Stimulated activated CD4-positive, alpha-beta T cell treated with anti-CD3 and anti-CD28 coated beads, Interleukin-1b, Interleukin-23, amount 100 ng/mL, for 1 hour (primary cell): ENCODE measurements at regions not wholly inside any gene's neighbourhood (a gene's known extent, or its start where the extent isn't known, plus 50 kb on each side); places are given as distances from the start of the nearest gene placed in this dataset.
"Not testable (repeated sequence)": the region's sequence is repeated elsewhere in the genome, so short reads cannot be mapped to it uniquely, and the experiment has no call there.

Experiments used
- DNase-seq, 2 donors: peaks; one replicate each; pipeline ENCODE4 v3.0.0-alpha.2; 2020; ENCODE audit warnings: low read depth in 2 of 2

DNA sequence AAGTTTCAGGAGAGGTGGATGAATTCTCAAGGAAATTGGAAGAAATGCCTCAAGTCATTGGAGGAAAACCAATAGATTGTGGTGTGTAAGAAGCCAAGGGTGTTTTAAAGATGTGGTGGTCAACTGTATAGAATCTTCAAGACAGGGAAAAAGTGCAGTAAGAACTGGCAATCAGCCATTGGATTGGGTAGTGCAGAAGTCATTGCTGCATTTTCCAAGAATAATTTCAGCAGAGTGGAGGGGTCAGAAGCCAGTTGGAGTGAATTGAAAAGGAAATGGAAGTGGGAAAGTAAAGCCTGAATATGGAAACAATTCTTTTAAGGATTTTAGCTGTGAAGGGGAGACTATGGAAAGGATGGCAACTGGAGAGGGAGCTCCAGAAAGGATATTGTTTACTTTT lies 128.2 kb upstream of the TMEM170B start:
- no peak for DNase-seq

DNA sequence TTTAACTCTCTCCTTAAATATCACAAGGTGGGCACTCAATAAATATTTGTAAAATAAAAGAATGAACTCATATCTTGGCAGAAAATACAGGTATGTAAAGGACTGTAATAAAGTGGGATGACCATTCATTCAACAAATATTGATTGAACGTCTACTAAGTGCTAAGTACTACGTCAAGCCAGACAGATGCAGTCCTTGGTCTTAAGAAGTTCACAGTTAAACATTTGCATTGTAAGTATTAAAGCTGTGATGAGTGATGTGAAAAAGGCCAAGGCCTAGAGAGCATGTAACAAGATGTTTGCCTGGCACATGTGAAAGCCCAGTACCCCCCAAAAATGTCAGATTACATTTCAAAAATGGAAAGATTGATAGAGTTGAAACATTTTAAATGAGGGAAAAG lies 130.1 kb upstream of the TMEM170B start:
- DNase-seq, result no peak

DNA sequence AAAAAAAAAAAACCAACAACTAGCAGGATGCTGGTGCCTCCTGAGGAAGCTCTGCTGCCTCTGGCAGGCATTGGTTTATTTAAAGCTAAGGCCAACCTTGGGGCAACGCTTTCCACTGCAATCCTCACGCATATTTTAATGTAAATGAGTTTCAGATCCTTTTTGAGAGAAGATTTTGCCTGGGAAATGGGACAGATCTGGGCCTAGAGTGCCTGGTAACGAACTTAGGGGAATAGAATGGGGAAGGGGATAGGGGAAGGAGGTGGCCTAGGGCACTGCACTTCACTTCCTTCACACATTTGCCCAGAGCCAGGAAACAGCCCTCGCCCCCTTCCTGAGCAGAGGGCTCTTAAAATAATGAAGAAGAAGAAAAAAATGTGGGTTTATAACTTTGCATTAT lies 132.7 kb upstream of the TMEM170B start:
- no peak for DNase-seq

DNA sequence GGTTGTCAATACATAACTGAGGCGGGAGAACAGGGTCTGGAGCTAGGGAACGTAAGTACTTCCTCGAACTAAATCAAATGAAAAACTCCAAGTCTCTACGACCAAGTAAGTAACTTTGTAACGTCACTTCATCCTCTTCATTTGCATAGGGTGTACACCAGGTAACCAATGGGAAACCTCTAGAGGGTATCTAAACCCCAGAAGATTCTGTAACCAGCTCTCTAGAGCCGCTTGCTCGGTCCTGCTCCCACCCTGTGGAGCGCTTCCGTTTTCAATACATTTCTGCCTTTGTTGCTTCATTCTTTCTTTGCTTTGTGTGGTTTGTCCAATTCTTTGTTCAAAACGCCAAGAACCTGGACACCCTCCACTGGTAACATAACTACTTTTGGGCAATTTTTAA lies 133.5 kb upstream of the TMEM170B start:
- DNase-seq, result no peak

DNA sequence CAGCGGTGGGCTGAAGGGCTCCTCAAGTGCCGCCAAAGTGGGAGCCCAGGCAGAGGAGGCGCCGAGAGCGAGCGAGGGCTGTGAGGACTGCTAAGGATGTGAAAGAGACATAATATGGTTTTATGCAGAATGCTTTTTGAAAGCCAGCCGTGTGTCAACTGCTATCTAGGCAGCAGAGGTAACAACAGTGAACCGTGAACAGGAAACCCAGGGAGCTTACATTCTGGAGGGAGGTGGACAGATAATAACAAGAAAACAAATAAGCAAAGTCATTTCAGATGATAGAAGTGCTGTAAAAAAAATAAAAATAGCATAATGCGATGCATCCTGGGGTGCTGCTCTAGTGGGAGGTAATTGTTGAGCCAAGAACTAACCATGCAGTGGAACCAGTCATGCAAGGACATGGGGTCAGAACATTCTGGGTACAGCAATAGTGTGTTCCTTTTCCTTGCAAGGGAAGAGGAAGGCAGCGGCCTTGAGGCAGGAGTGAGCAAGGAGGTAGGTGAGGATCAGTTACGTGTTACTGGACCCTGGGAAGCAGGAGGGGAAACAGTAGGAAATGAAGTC lies 134.4 kb upstream of the TMEM170B start:
- no peak for DNase-seq

DNA sequence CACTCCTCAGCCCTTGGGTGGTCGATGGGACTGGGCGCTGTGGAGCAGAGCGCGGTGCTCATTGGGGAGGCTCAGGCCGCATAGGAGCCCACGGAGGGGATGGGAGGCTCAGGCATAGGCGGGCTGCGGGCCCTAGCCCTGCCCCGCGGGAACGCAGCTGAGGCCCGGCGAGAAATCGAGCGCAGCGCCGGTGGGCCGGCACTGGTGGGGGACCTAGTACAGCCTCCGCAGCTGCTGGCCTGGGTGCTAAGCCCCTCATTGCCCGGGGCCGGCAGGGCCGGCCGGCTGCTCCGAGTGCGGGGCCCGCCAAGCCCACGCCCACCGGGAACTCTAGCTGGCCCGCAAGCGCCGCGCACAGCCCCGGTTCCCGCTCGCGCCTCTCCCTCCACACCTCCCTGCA lies 135.0 kb upstream of the TMEM170B start:
- not testable (repeated sequence) for DNase-seq

DNA sequence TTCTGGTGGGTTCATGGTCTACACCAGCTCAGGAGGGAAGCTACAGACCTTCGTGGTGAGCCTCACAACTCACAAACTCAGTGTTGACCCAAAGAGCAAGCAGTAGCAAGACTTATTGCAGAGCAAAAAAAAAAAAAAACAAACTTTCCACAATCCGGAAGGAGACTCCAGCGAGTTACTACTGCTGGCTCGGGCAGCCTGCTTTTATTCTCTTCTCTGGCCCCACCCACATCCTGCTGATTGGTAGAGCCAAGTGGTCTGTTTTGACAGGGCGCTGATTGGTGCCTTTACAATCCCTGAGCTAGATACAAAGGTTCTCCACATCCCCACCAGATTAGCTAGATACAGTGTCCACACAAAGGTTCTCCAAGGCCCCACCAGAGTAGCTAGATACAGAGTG lies 135.6 kb upstream of the TMEM170B start:
- DNase-seq, result not testable (repeated sequence)

DNA sequence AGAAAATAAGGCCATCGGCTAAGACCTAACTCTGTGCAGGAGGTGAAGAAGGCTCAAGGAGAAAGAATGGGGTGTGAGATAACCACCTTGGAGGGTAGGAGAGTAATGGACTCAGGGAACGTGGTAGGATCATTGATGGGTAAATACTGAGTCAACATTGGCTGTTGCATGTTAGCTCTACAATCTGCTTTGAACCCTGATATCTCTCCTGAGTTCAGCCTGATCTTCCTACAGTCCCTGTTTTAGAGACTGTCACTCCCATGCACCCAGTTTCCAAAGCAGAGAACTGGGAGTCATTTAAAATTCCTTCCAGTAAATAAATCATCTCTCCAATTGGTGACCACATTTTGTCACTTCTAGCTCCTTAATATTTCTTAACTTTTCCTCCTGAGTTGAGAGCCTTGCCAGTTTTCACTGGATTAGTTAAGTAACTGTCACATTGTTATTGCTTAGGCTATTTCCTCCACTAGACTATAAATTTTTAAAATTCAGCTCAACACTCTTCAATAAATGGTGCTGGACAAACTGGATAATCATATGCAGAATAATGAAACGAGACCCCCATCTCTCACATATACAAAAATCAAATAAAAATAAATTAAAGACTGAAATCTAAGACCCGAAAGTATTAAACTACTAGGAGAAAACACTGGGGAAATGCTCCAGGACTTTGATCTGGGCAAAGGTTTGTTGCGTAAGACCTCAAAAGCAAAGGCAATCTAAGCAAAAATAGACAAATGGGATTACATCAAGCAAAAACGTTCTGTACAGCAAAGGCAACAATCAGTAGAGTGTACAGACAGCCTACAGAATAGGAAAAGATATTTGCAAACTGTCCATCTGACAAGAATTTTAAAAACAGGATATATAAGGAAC lies 138.9 kb upstream of the TMEM170B start:
- DNase-seq, result no peak

DNA sequence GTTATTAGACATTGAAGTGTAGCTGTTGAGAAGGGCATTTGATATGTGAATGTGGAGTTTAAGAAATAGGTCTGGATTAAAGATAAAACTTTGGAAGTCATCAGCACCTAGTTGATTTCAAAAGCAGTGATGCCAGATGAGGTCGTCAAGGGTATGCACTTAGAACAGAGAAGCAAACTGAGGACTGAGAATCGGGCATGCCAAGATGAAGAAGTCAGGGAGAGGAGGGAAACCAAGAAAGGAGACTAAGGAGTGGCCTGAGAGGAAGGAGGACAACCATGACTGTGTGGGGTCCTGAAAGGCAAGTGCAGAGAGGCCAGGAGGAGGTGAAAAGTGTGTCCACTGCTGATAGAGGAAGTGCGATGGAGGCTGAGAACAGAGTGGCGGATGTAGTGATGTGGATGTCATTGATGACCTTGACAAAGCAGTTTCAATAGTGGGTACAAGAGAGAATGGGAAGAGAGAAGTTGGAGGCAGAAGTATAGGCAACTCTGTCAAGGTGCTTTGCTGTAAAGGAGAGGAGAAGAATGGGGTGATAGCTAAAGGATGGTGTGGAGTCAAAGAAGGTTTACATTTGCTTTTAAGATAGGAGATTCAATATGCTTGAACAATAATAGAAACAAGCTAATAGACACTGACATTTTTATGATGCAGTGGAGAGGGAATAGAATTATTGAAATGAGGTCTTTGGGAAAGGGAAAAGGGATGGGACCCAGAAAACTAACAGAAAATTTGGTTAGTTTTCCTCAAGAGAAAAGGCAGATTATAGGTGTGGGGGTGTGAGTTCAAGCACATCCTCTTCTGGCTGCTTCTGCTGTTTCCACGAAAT lies 139.7 kb upstream of the TMEM170B start:
- DNase-seq, result no peak

DNA sequence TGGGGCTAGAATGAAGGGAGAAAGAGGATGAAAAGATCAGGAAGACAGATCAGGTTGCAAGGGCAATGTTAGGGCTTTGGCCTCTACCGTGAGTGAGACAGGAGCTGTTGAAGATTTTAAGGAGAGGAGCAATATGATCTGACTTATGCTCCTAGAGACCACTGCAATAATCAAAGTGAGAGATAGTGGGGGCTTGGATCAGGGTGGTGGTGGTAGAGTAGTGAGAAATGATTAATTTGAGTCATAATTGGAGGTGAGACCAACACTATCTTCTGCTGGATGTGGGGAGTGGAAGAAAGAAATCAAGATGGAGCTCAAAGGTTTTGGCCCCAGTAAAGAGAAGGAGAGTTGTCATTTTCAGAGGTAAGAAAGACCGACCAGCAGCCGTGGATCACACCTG lies 140.7 kb upstream of the TMEM170B start:
- no peak for DNase-seq

DNA sequence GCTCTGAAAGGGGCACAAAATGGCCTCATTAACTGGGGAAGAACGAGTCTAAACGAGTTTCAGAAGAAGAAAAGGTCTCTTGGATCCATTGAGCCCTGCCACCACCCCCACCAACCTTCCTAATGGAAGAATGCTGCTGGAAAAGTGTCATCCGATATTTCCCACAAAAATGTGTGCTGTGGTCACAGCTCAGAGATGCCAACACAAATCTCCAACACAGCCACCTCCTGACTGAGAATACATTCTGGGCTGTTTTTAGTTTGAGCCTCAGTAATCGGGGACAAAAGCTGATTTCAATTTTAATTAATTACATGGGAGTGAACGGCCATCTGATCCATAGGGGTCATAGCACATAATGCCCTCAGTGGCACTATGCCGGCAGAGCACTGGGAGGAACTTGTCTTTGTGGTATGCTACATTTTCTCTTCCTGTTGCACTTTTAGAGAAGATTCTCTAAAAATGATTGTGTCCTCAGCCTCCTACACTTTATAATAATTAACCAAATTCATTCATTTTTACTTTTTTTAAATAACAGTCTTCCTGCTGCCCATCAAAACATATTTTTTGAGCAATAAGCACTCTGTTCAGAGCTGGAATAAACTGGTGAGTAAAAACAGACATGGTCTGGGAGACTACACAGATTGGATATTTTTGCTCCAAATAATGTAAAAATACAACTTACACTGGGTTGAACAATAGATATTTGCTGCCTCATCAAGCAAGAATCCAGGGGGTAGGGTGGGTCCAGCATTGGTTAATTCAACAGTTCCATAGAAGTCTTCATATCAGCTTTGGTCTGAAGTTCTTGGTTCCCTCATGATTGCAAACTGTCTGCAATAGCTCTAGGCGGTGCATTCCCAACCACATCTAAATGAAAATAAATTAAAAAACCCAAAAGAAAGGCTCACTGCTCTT lies 143.6 kb upstream of the TMEM170B start:
- DNase-seq, result no peak

DNA sequence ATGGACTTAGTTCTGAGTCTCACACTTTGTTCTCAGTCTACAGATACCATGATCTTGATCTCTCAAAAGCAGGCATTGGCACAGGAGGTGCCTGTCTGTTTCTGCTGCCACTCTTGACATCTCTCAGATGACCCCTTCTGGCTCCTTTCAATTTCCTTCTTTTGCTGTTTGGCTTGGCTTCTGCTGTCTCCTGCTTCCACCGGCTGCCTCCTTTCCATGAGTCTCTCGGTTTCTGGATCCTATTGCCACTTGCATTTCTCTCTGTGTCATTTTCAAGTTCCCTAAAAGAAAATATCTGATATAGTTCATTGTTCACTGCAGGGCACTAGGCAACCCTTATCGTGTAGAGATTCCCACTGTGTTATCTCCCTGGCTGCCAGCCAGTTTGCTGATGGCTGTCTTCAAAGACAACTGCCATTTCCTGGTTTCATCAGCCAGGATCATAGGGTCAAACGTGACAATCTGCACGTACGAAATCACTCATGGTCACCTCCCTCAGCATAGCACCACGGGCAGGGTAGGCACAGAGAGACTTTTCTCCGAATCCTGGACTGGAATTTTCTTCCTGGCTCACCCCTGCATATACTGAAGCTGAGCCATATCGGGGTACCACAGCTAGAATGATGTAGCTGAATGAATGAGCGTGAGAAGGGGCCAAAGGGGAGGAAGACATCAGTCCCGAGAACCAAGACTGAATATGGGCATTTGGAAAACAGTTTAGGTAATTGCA lies 144.6 kb upstream of the TMEM170B start:
- no peak for DNase-seq

DNA sequence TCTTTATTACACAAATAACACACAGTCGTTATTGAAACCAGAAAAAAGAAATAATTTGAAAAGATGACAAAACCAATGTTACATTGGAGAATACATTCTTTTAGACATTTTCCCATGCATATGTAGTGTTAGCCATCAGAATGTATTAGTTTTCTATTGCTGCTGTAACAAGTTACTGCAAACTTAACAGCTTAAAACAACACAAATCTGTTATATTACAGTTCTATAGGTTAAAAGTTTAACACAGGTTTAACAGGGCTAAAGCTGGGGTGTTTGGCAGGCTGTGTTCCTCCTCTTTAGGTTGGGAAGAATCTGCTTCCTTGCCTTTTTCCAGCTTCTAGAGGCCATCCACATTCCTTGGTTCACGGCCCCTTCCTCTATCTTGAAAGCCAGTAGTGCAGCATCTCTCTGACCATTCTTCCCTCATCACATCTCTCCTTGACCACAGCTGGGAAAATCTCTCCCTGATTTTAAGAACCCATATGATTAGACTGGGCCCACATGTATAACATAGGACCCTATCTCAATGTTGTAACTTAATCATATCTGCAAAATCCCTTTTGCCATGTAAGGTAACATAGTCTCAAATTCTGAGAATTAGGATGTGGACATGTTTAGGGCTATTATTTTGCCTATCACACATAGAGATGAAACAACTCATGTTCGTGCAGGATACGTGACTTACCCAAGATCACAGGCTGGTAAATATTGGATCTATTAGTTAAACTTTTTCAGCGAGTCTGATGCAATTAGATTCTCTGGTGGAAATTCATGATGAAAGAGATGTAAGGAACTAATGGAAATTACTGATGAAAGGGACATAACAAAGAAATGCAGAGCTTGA lies 145.4 kb upstream of the TMEM170B start:
- DNase-seq, result no peak

DNA sequence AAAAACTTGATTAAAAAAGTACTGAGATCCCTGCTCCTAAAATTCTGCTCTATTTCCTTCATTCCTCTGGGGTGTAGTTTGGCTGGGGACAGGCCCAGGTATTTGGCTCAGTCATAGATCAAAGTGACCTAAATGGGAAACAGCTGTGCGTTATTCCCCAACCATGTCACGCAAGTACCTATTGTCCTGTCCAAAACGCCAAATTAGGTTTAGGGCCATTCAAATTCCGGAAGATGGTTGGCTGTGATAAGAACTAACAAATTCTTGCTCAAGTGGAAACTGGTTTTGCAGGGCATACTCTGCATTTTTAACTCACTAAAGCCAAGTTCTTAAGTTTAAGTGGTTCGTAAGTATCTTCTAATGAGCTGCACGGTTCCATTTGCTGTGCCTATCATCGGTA lies 147.6 kb upstream of the TMEM170B start:
- no peak for DNase-seq

DNA sequence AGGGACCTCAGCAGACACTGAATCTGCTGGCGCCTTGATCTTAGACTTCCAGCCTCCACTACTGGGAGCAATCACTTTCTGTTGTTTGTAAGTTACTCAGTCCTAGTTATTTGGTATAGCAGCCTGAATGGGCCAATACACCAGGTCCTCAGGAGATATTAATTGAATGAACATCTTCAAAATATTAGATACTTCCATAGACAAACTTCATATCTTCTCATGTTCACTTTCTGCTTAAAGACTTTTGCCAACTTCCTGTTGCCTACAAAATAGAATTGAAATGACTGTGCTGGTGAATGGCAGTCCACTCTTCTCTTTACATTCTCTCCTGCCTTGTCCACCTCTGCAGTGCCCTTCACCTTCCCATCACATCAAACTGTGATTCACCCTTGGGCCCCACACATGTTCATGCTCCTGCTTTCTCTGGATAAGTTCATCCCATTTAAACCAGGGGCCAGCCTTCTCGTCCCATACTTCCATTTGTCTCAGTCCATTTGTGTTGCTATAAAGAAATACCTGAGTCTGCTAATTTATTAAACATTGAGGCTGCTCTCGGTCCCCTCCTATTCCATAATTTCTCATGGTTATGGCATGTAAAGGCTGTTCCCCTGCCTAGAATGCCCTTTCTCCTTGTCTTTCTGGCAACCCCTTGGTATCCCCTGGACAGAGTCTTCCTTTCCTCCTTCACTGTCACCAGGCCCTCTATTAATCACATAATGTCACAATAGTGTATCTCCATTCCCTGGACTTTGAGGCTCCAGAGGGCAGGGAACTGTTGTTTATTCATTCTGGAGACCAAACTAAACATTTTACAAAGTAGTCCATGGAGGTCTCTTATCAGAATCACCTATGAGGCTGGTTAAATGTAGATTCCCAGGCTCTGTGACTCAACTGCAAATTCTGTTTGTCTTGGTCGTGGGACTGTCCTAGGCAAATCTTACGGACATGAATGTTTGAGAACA lies 148.3 kb upstream of the TMEM170B start:
- no peak for DNase-seq

DNA sequence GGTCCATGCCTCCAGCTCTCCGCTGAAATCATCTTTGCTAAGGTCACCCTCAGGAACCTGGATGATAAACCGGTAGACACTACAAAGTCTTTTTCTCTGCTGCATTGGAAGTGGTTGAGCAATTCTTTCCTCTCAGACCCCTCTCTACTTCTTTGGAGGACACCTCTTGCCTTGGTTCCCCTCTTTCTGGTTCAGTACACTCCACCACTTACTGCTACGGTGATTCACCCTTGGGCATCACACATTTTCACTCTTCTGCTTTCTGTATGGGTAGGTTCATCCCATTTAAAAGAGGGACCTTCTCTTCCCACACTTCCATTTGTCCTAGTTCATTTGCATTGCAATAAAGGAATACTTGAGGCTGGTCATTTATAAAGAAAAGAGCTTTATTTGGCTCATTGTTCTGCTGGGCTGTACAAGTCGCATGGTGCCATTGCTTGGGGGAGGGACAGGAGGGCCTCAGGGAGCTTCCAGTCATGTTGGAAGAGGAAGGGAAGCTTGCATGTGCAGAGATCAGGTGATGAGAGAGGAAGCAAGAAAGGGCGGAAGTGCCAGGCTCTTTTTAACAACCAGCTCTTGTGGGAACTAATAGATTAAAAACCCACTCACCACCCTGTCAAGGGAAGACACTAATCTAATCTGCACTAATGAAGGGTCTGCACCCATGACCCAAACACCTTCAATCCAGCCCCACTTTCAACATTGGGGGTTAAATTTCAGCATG lies 149.7 kb upstream of the TMEM170B start:
- no peak for DNase-seq

DNA sequence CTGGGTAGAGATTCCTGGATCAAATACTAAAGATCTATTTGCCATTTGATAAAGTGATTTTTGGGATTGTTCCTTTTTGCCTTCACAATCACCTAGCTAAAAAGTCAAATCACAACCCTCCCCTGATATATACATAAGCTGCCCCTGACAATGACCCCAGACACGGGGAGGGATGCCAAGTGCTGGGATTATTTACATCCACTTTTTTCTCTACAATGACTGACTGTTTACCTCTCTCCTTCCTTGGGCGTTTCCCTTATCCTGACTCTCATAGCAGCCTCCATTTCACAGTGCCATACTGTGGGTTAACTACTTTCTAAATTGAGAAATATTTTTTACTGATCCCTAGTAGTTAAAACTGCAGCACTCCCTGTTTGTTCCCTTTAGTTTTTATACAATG lies 150.8 kb upstream of the TMEM170B start:
- no peak for DNase-seq

DNA sequence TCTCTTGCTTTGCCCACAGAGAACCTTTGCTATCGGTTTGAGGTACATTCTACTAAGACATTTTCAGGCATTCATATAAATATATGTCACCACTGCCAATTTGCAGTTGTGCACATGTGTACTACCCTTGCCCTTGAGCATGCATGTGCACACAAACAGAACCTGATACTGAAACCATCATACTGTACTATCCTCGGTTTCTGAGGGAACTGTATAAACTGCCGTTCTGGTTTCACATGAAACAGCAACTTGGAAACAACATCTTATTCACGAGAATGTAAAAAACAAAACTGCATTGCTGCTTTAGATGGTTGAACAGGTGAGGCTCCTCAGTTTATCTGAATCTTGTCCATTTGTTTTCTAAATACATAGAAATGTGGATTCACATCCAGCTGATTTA lies 151.2 kb upstream of the TMEM170B start:
- DNase-seq, result no peak
